Astrocyte (in vitro differentiated cells and primary cell): ENCODE measurements at regions not wholly inside any gene's neighbourhood (a gene's known extent, or its start where the extent isn't known, plus 50 kb on each side); places are given as distances from the start of the nearest gene placed in this dataset.

Experiments used
- CTCF ChIP-seq: IDR thresholded peaks from 2 replicates; pipeline ENCODE4 v1.5.1; 2011; ENCODE audit warnings: low read depth, mild to moderate bottlenecking, inconsistent platforms, low read length, moderate library complexity; ENCODE audit not compliant: insufficient read depth
- EZH2 ChIP-seq: IDR thresholded peaks from 2 replicates; pipeline ENCODE4 v1.6.1; 2012; ENCODE audit warnings: mild to moderate bottlenecking, low read length, inconsistent platforms; ENCODE audit not compliant: insufficient read depth

- TF ChIP-seq CTCF (no peak), EZH2 (no peak)
Observed at GRCh38 chr7:24475166-24475961, 97.9 kb upstream of the PALS2 start.
